HG03196 (cell line): ENCODE measurements at regions not wholly inside any gene's neighbourhood (a gene's known extent, or its start where the extent isn't known, plus 50 kb on each side); places are given as distances from the start of the nearest gene placed in this dataset.

ENCODE experiments used
- ATAC-seq: cut with Tn5 transposase; IDR thresholded peaks from one replicate; pipeline ENCODE4 v1.9.1; 2021; ENCODE audit not compliant: unreplicated experiment

GRCh38 chr5:8376478-8376877 is 507.5 kb downstream of the MTRR start:
- ATAC-seq, result no peak

GRCh38 chr5:8381972-8382371 is 513.0 kb downstream of the MTRR start:
- no peak for ATAC-seq

DNA sequence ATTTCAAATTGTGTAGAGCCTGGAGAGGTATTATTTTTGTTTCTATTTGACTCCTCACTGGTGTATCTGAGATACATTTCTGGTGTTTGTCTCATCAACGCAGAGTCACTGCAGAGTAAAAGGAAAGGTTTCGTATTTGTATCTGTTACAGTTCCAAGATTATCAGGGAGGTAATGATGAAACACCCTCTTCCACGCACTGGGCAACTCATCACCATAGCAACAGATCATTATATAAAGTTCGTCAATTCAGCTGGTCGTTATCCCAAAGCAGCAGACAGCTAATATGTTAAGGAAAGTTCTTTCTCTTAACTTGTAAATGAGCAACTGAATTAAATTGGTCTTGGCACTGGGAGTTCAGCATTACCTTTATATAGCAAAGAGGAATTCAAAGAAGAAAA is 513.5 kb downstream of the MTRR start:
- no peak for ATAC-seq

- no peak for ATAC-seq
Observed at GRCh38 chr5:8383616-8384015, 514.7 kb downstream of the MTRR start.

GRCh38 chr5:8386719-8387288 is 517.9 kb downstream of the MTRR start:
- ATAC-seq, result no peak

GRCh38 chr5:8391911-8392310 is 523.0 kb downstream of the MTRR start:
- ATAC-seq, result no peak

GRCh38 chr5:8393240-8393639 is 524.3 kb downstream of the MTRR start:
- no peak for ATAC-seq

DNA sequence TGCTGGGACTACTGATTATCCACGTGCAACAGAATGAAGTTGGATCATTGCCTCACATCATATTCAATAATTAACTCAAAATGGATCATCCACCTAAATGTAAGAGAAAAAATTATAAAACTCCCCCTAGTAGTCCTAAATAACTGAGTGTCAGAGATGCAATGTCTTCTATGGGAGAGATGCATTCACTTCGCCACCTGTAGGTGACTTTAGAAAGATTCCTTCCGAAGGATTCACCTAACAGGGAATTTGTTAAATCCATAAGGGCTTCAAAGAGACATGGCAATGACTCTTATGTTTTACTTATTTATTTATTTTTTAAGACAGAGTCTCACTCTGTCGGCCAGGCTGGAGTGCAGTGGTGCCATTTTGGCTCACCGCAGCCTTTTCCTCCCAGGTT is 526.0 kb downstream of the MTRR start:
- ATAC-seq, result no peak

DNA sequence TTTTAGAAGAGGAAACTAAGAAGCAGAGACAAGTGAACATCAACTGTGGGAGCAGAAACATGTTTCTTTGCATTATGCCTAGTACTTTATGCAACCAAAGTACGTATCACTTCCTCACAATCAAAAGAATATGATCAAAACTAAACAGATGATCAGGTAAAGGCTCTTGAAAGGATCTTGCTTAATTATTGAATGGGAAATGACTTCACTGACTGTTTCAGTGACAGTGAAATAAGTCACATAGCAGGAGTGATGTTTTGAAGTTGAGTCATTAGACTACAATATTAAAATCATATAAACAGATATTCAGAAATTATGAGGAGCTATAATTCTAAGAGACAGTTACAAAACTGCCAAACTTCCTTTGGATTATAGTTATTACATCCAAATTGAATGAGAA is 527.3 kb downstream of the MTRR start:
- ATAC-seq, result no peak

- no peak for ATAC-seq
Observed at GRCh38 chr5:8396756-8397155, 527.8 kb downstream of the MTRR start.

DNA sequence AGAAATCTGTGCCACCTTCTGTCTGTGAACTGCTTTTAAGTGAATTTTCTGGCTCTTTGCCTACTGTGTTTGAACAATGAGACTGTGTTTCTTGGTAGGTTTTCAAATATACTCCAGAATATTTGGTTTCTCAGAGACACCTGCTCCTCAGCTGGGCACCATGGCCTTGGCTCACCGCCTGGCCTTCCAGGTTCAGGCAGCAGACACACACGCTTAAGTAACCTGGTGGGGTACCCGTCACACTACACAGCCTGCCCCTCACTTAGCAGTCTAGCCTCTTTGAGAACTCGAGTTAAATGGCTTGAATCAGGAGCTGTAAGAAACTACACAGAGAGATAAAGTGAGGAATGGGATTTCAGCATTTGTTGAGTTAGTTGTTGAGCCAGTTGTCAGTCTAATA is 530.5 kb downstream of the MTRR start:
- no peak for ATAC-seq

DNA sequence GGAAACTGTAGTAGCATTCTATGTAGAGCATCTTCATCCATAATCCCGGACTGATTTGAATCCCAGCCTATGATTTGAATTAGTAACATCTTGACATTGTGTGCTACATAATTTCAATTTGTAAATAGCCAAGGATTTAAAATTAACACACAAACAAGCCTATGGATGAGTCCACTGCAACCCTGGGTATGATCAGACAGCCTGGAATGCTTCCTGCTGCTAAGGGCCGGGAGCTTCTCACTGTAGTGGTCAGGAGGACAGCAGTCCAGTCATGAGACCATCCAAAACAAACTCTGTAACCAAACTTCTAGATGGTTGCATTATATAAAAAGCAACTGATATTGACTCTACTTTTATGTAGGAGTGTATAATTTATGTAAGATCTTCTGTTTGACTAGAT is 539.3 kb downstream of the MTRR start:
- no peak for ATAC-seq

DNA sequence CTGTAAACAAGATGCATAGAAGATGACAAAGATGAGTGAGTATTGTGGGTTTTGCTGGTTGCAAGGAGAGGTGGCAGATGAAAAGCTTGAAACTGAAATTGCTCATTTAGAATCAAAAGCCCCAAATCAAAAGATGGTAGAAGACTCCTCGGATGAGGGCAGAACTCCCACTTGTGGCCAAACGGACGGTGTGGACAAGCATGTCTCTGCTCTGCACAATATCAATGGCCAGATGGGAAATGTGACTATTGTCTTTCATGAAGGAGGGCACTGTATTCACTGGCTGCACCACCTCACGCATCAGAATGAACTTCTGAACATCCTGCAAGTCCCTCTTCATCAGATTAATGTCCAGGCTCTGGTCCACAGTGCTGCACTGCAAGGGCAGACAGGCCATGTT is 541.7 kb downstream of the MTRR start:
- no peak for ATAC-seq

- ATAC-seq, result no peak
Observed at GRCh38 chr5:8413975-8414374, 545.0 kb downstream of the MTRR start.

- no peak for ATAC-seq
Observed at GRCh38 chr5:8417316-8418048, 548.5 kb downstream of the MTRR start.

DNA sequence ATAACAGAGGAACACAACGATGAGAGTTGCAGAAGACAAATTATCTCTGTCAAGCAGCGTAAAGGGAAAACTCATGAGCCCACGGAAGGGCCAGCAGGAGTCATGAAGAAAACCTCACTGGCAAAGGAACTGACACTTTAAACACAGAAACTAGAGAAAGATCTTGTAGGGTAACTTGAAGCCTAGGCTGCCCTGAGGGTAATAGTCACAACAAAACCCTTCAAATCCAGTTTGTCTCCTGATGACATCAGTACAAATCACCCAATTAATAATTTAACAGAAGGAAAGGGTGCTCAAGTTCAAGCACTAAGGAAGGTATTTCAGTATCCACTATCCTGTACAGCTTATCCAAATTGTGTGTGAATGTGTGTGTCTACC is 549.1 kb downstream of the MTRR start:
- ATAC-seq, result no peak

DNA sequence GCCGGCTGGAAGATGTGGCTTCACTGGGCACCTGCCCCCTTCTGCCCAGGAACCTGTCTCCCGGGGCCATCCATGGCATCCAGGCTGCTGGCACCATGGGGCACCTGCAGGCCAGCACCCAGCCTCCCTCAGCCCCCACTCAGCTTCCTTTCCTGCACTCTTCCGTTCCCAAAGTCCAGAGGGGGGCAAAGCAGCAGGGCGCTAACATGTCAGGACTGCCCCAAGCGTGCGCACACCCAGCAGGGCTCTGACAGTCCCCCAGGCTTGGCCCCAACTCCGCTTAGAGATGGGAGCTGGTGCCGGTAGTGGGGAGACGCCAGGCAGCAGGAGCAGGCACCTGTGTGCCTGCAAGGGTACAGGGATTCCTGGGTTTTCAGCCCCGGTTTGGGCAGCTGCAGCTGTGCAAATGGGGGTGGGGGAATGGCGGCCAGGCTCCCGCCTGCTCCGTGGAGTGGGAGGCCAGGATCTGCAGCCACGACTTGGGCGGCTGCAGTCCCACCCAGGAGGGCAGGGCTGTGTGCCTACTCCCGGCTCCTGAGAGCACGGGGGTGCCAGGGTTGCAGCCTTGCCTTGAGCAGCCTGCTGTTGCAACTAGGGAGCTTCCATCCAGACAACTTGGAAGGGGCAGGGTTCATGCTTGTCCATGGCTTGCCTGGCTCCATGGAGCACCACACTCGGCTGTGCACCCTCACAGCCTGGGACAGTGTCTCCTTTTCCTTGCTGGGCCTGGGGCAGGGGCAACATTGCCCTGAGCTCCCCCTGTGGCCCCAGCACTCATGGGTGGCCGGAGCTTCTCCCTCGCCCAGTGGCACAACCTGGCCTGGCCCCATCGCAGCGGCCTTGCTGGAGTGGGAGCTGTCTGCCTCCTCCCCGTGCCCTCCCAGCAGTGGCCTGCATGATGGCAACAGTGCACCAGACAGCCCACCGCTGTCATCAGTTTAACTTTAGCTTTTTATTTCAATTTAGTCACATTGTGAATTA is 561.1 kb downstream of the MTRR start:
- no peak for ATAC-seq

DNA sequence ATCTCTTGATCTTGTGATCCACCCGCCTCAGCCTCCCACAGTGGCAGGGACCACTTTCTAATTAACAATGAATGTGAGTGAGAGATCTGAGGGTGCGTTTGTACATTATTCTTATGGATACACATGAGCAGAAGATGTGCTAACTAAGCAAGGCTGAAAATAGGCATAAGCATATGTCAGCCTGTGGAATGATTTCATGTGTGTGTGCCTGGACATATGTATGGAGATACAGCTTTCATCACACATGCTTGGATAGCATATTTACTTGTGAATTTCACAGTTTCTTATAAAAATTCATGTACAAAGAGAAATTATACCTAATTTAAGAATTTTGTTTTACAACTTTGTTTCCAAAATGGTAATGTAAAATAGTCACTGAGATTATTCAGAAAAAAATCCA is 565.6 kb downstream of the MTRR start:
- no peak for ATAC-seq

DNA sequence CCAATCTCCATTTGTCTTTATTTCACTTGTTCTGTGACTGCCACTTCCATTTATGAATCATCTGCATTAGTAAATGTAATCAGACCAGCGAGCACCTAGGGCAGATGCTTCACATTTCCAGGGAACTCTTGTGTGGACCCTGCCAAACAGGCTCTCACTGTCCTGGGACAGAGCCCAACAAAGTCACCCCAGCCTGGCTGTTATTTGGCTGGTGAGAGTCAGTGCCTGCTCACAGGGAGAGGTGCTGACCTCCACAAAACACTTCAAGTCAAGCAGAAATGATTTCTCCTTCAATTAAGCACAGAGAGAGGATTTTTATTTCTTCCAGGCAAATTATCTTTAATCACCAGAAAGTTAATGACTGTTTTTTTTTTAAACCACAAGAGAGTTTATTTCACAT is 568.0 kb downstream of the MTRR start:
- ATAC-seq, result no peak

GRCh38 chr5:8445139-8445538 is 576.2 kb downstream of the MTRR start:
- no peak for ATAC-seq

DNA sequence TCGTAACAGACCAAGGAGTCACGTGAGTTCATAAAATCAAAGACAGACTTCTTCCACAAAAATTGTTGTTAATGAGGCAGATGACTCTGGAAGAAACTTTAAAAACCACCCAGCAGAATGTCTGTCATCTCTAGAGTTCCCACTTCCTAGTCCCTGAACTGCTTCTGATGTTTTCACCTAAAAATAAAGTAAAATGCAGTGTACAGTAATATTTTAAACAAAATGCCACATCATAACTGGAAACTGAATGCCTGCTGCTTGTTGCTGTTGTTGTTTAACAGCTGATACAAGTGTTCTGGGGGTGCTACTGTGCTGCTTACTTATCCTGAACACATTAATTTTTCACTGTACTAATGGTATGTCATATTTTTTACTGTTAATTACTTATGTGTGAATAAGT is 577.2 kb downstream of the MTRR start:
- ATAC-seq, result no peak

- no peak for ATAC-seq
Observed at GRCh38 chr5:8456846-8457186, 587.9 kb downstream of the MTRR start.
